Activated CD4-positive, CD25-positive, alpha-beta regulatory T cell treated with anti-CD3 and anti-CD28 coated beads, Interleukin-2, amount 50 U/mL, for 16 hours (primary cell): ENCODE measurements at regions not wholly inside any gene's neighbourhood (a gene's known extent, or its start where the extent isn't known, plus 50 kb on each side); places are given as distances from the start of the nearest gene placed in this dataset.
A peak's percentile ranks its signal among the peaks of the same experiment; 100 is the strongest.
"Not testable (repeated sequence)": the region's sequence is repeated elsewhere in the genome, so short reads cannot be mapped to it uniquely, and the experiment has no call there.

Experiments
- DNase-seq: peaks from one replicate; pipeline ENCODE4 v3.0.0-alpha.2; 2020; ENCODE audit warnings: low read depth, low spot score

- no peak for DNase-seq
Measured at GRCh38 chr15:63434576-63435186, 53.0 kb upstream of the CA12 start.

DNA sequence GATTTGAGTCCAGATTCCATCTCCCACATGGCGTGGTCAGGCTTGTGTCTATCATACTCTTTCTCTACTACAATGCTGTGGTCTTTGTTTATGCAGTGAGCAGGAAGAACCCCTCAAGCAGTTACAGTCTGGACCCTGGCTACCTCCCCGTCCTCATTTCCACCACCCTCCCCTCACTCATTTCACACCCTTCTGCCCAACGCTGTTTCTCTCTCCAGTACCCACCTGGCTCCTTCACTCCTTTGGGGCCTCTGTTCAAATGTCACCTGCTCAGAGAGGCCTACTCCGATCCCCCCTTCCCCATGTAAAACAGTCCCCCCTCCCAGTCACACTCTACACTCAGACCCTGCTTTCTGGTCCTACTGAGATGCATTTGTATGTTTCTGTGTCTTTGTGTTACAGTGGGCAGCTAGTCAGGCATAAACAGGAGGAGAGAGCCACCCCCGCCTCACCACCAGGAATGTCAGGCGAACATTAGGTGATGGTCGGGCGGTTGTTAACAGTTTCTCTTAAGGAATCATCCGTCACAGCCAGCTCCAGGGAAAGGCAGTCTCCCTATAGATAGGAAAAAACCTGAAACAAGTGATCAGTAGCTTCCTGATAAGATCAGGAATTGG lies 53.7 kb upstream of the CA12 start:
- no peak for DNase-seq

GRCh38 chr15:63436341-63436740 lies 54.7 kb upstream of the CA12 start:
- no peak for DNase-seq

DNA sequence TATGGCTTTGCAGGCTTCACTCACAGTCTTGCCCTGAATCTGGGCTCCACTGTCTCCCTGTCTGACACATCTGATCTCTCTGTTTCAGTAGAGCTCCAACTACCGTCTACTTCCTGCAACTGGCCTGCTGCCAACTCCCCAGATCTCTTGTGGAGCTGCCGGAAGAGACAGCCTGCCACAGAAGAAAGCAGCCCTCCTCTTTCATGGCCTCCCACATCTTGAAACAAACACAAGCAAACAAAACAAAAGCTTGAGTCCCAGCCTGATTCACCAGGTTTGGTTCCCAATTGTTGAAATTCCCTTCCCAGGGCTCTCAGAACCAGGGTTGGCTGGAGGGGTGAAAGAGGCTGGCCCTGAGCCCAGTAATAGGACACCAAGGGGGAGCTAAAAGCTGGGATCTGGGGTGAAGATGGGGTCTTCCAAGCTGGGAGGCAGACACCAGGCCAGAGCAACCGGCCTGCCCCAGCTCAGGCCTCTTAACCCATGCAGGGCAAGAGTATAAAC lies 55.3 kb upstream of the CA12 start:
- peak; percentile 23 for DNase-seq

DNA sequence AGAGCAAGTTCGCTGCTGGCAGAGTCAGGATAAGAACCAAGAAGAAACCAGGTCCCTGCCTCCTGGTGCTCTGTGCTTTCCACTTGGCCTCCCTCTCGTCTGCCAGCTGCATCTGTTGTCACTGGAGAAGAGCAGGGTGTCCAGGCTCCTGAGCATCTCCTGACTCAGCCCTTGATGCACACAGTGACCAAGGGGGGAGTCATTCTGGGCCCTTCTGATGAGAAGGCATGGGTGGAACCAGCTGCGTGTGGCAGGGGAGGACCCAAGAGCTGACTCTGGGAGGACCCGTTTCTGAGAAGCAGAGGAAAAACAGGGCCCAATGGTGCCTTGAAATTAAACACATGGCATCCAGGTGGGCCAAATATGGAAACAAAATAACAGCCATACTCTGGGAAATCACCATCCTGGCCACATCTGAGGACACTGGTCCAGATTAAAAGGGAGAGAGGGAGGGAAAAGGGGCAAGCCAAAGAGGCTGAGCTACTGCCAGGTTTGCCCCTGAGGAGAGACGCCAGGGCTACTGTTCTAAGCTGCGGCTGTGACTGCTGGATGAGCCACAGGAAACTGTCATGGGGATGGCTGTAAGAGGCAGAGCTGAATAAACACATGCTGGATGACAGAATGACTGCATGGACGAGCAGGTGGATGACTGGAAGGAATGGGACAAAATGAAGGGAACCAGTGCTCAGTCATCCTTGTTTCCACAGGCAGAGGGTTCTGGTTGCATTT lies 58.1 kb upstream of the CA12 start:
- no peak for DNase-seq

DNA sequence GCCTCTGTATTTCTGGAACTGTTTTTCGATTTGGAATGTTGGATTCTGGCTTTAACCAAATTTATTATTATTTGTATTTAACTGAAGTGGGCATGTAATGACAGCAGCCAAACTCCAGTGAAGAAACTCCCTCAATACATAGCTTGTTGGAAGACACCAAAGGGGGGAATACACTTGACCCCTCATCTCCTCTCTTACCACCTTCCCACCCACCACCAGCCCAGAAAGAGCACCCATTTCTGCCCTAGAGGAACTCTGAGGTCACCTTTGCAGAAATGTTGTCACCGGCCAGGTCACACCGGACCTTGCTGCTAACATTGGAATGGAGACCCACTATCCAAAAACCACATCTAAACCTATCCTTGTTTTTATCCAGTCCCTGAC lies 58.6 kb upstream of the CA12 start:
- no peak for DNase-seq

- no peak for DNase-seq
Measured at GRCh38 chr15:63440756-63441155, 59.1 kb upstream of the CA12 start.

- no peak for DNase-seq
Measured at GRCh38 chr15:63441266-63441665, 59.6 kb upstream of the CA12 start.

DNA sequence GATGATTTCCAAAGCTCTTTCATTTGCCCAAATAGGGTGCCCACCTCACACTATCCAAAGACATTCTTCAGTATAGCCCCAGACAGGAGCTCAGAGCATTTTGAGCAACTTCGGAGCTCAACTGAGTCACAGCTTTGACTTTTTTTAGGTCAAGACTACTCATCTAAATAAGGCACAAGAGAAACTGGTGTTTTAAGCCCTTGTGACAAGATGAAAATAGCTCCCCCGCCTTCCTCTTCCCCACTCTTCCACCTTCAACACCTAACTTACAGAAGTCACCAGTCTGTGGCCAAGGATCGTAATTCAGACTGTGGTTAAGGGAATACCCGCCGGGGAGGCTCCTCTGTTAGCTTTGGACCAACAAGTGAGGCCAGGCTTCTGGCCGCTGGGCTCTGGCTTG lies 60.4 kb upstream of the CA12 start:
- DNase-seq, result no peak

DNA sequence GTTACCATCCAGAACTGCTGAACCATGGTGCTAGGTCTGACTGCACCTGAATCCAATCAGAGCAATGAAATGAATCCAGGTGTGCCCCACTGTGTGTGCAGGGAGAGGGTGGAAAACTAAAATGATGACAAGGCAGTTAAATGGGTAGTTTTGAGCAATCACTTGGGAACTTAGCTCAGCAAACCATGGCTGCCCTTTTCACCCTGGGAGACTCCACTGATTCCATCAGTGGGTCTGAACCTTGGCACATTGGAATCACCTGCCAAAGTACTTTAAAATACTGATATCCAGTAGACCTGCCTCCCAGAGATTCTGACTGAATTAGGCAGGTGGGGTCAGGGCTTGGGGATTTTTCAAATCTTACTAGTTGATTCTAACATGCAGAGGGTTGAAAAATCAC lies 59.8 kb upstream of the USP3 start:
- DNase-seq, result no peak

DNA sequence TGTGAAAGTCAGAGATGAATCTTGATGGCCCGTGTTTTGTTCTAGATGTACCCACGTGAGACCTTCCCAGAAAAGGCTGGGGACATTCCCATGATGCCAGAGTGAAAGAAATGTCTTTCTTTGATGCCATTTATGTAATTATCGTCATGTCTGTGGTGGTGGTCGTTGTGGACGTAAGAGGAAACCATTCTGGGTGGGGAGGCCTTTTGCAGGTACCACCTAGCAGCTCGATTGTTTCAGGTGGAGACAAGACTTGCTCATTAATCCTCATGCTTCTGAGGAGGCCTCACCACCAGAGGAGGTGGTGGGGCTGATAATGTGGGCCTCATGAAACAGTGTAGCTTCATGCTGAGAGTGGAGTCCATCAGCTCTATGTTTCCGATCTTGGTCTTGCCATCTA lies 58.1 kb upstream of the USP3 start:
- no peak for DNase-seq

DNA sequence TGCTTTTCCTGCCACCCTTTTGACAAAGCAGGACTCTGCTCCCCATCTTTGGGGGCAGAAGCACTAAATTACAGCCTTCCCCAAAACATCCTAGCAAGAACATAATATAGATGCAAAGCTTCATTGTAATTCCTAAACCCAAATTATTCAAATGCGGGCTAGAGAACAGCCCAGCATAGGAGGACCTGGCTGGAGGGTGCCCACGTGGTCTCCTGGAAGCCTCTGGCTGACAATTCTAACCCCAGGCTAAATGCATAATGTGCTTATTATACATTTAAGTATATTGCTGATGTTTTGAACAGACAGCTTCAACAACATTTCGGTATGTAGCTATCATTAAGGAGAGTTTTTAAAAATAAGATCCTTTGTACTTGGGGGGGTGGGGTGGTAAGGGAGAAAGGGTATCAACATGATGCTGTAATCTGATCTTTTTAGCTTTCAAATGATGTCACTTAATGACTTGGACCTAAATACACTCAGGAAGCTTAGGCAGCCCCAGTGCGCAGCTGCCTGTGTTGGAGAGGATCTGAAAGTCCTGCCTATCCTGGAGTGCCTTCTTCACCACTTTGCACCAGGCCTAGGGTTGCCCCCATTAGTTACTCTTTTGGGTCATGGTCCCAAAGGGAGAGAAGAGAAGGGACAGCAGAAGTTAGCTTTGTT lies 57.2 kb upstream of the USP3 start:
- DNase-seq, result no peak

- no peak for DNase-seq
Measured at GRCh38 chr15:63448266-63448665, 56.1 kb upstream of the USP3 start.

- not testable (repeated sequence) for DNase-seq
Measured at GRCh38 chr15:63448872-63449555, 55.4 kb upstream of the USP3 start.

DNA sequence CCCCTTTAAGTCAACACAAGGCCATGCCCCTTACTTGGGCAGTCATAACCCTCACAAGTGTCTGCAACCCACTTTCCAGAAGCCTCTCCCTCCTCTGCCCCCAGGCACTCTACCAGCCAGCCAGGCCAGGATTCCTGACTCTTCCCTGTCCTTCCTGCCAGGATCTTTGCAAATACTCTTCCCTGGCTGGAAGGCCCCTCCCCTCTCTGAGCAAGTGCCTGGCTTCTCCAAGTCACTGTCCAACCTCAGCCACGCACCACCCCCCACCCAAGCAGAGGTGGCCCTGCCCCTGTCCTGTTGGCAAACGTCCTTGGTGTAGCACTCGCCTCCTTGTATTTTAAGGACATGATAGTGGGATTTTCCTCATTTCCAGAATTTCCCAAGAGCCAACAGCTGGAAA lies 54.7 kb upstream of the USP3 start:
- DNase-seq, result no peak

- no peak for DNase-seq
Measured at GRCh38 chr15:63450884-63451225, 53.5 kb upstream of the USP3 start.

DNA sequence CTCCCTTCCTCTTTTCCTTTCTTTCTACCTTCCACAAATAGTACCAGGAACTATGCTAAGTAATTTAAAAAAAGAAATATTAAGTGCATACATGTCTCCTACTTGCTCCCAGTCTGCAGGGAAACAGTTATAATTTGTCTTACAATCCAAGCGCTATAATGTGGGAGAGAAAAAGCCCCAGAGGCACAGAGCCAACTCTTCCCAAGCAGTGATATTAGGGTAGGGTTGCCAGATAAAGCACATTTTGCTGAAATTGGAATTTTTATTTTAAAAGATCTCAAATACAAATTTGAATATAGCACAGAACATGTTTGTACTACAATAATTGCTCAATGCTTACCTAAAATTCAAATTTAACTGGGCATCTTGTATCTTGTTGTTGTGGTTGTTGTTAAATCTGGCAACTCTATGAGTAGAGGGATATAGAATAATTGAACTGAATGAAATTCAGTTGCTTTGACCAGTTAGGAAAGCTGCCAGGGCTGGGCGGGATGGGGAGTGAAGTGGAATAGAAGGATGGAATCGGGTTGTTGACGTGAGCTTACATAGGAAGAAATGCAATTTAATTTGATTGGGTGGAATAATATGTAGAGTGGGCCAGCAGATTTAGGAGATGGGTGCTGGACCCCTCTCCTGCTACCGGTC lies 52.6 kb upstream of the USP3 start:
- DNase-seq, result no peak

DNA sequence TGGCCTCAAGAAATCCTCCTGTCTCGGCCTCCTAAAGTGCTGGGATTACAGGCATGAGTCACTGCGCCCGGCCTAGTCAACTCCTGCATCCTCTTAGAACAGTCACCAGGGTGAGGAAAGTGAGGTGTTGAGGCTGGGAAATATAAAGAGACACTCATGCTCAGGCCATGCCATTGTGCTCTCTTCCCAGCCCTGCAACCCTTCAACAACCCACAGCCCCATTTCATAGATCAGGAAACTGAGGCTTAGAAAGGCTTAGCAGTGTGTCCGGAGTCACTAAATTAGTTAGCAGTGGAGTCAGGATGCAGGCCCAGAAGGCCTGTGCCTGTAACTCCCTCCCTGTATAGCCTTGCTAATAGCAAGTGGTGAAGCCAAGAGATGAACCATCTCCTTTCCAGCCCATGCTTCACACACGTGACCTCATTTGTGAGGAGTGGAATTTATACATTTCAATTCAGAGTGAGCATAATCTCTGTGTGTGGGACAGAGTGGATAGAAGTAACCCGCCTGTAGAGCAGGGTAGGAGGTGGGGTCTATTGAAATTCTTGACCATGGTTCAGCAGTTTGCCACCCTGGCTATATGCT lies 51.7 kb upstream of the USP3 start:
- DNase-seq, result no peak

GRCh38 chr15:63453186-63453905 lies 51.0 kb upstream of the USP3 start:
- no peak for DNase-seq

- no peak for DNase-seq
Measured at GRCh38 chr15:63454503-63455211, 49.7 kb upstream of the USP3 start.
